ENCODE measurements at regions not wholly inside any gene's neighbourhood (a gene's known extent, or its start where the extent isn't known, plus 50 kb on each side); places are given as distances from the start of the nearest gene placed in this dataset.

DNA sequence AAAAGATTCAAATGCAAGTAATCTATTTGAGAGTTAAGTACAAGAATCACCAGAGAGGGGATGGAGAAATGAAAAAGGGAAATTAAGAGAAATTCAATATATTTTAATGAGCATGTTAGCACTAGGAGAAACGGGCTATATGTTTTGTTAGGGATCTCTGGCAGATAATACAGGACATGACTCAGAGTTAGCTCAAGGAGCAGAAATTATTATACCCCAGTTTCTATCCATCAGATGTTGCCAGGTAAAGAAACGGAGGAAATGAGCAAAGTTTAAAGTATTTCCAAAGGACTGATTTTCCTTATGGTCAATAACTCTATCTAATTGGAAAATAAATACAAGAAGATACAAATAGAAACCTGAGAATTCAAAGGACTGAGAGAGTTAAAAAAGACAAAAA lies 867.6 kb downstream of the TRAM1L1 start:
- no peak for TF ChIP-seq USF2 (IDR thresholded peaks at IDR 0.05; ENCODE audit: low read depth, low read length)
- no peak for TF ChIP-seq CHD1 (IDR thresholded peaks at IDR 0.05; ENCODE audit: low read depth, low read length)
- no peak for TF ChIP-seq MXI1 (IDR thresholded peaks at IDR 0.05; ENCODE audit: borderline replicate concordance, low read depth, low read length)
- TF ChIP-seq SMC3 (IDR thresholded peaks at IDR 0.05; ENCODE audit: low read depth, low read length) = no peak
- TF ChIP-seq RCOR1 (IDR thresholded peaks at IDR 0.05; ENCODE audit: insufficient replicate concordance, low read length) = no peak
- no peak for TF ChIP-seq CEBPB (IDR thresholded peaks at IDR 0.05; ENCODE audit: low read depth, low read length)
- TF ChIP-seq RAD21 (IDR thresholded peaks at IDR 0.05; ENCODE audit: low read length) = no peak
- TF ChIP-seq MAFK (IDR thresholded peaks at IDR 0.05; ENCODE audit: low read depth, low read length) = no peak
- TF ChIP-seq BHLHE40 (IDR thresholded peaks at IDR 0.05; ENCODE audit: low read depth, low read length) = no peak
- no peak for TF ChIP-seq NFE2L2 (IDR thresholded peaks at IDR 0.05; ENCODE audit: low read depth, low read length)
- no peak for TF ChIP-seq RFX5 (IDR thresholded peaks at IDR 0.05; ENCODE audit: low read depth, low read length)
- TF ChIP-seq POLR2A (IDR thresholded peaks at IDR 0.05; ENCODE audit: low read depth, low read length) = no peak
- no peak for TF ChIP-seq FOS (IDR thresholded peaks at IDR 0.05; ENCODE audit: low read depth, low read length)
- TF ChIP-seq CTCF (conservative IDR thresholded peaks at IDR 0.05; ENCODE audit: low read depth, low read length) = no peak
- TF ChIP-seq ELK1 (IDR thresholded peaks at IDR 0.05; ENCODE audit: borderline replicate concordance, low read depth, low read length) = no peak
- TF ChIP-seq MAZ (IDR thresholded peaks at IDR 0.05; ENCODE audit: borderline replicate concordance, low read depth, low read length) = no peak
- H3K27me3 ChIP-seq (ENCODE audit: control insufficient read depth, insufficient read depth, low read length) = no peaks in the 10 kb centered on the region
- H3K14ac ChIP-seq (replicated peaks; ENCODE audit: low read depth, low read length) = no peak overlapping the region
- no peak overlapping the region for H4K91ac ChIP-seq (ENCODE audit: insufficient read depth, low read depth, low read length)
- BruUV-seq (replicated peaks) = no TSS peak
- no peak overlapping the region for H2BK120ac ChIP-seq (ENCODE audit: low read depth, low read length)
- no peak overlapping the region for H3K18ac ChIP-seq (ENCODE audit: low read depth, low read length)
- no peaks in the 10 kb centered on the region for H3K9me1 ChIP-seq (ENCODE audit: insufficient read depth, low read length)
- H2AFZ ChIP-seq (replicated peaks; ENCODE audit: low read length, poor library complexity) = no peak overlapping the region
- ATAC-seq (ENCODE audit: low read depth) (no peak), DNase-seq (no peak)
- POLR2A ChIA-PET (ENCODE audit: unreplicated experiment) = no interaction called here
- no peak overlapping the region for H4K8ac ChIP-seq (ENCODE audit: low read depth in 2 of 2, low read length in 2 of 2)
- H2AK9ac ChIP-seq (replicated peaks; ENCODE audit: low read depth, low read length, poor library complexity) = no peak overlapping the region
- H4K20me1 ChIP-seq (ENCODE audit: insufficient read depth, low read length) = no peaks in the 10 kb centered on the region
- no peak overlapping the region for H3K27ac ChIP-seq (ENCODE audit: insufficient read depth, low read length)
- H4K5ac ChIP-seq (ENCODE audit: low read depth, low read length) = no peak overlapping the region
- no peaks in the 10 kb centered on the region for H3K36me3 ChIP-seq (ENCODE audit: control insufficient read depth, insufficient read depth, low read length)
- H3K4me2 ChIP-seq (ENCODE audit: low read depth, low read length) = no peak overlapping the region
- H3K56ac ChIP-seq (ENCODE audit: extremely low read depth, insufficient read depth, low read length) = no peak overlapping the region
- CTCF ChIA-PET = no interaction called here
- peaks cover 3% of the 10 kb centered on the region; the same call in 1 of the 2 replicates for H3K9me3 ChIP-seq (ENCODE audit: control insufficient read depth, insufficient read depth, low read length)
- no peaks in the 10 kb centered on the region for H3K4me1 ChIP-seq (ENCODE audit: control insufficient read depth, insufficient read depth, low read length)
- H3K23ac ChIP-seq (ENCODE audit: low read depth, low read length) = no peak overlapping the region
- in situ Hi-C loops (cut with MboI; ENCODE audit: low sequenced_read_pairs) = no loop called here
- no peak overlapping the region for H2BK5ac ChIP-seq (ENCODE audit: low read depth, low read length, poor library complexity, severe bottlenecking)
- no CpG with 5 or more reads among the region's 2 CpGs for whole genome bisulfite sequencing, 2 experiments (ENCODE audit: extremely low coverage in 2 of 2, insufficient read length in 1 of 2)
- H2AK5ac ChIP-seq (ENCODE audit: low read depth, low read length) = no peak overlapping the region
- no peaks in the 10 kb centered on the region for H3K79me1 ChIP-seq (ENCODE audit: low read depth in 1 of 2, low read length in 2 of 2)
- H3K4ac ChIP-seq (ENCODE audit: low read depth, low read length) = no peak overlapping the region
- intact Hi-C loops (cut with micrococcal nuclease) = no loop called here
- dilution Hi-C loops (cut with HindIII; ENCODE audit: low sequenced_read_pairs, unreplicated experiment) = no loop called here
- no peak overlapping the region for H3K4me3 ChIP-seq (ENCODE audit: insufficient read depth, low read depth, low read length)
- no peak overlapping the region for H2BK20ac ChIP-seq (ENCODE audit: low read depth, low read length)
- no peak overlapping the region for H2BK15ac ChIP-seq (ENCODE audit: low read depth, low read length)
- no peak overlapping the region for H3K9ac ChIP-seq (ENCODE audit: low read depth, low read length)

All from IMR-90 (cell line).